ENCODE measurements at regions not wholly inside any gene's neighbourhood (a gene's known extent, or its start where the extent isn't known, plus 50 kb on each side); places are given as distances from the start of the nearest gene placed in this dataset.

- TF ChIP-seq BACH1 (IDR thresholded peaks at IDR 0.05; ENCODE audit: low read length) (no peak), SUZ12 (IDR thresholded peaks at IDR 0.05; ENCODE audit: low read length) (no peak), CHD1 (IDR thresholded peaks at IDR 0.05; ENCODE audit: low read depth, low read length) (no peak), USF2 (IDR thresholded peaks at IDR 0.05; ENCODE audit: low read length) (no peak), HDAC2 (IDR thresholded peaks at IDR 0.05; ENCODE audit: borderline replicate concordance in 1 of 2, low read depth in 2 of 2, low read length in 2 of 2) (no peak), TBP (IDR thresholded peaks at IDR 0.05; ENCODE audit: low read depth, low read length) (no peak), ATF2 (IDR thresholded peaks at IDR 0.05; ENCODE audit: low read length) (no peak), TAF1 (IDR thresholded peaks at IDR 0.05; ENCODE audit: low read depth, low read length) (no peak), CREB1 (IDR thresholded peaks at IDR 0.05) (no peak), RAD21 (IDR thresholded peaks at IDR 0.05 in 1 of 2, conservative IDR thresholded peaks at IDR 0.05 in 1 of 2; ENCODE audit: low read depth in 2 of 2, low read length in 2 of 2) (no peak), POLR2A (IDR thresholded peaks at IDR 0.05; ENCODE audit: control extremely low read depth in 1 of 2, low read depth in 2 of 2, low read length in 2 of 2) (no peak)
Measured at GRCh38 chr4:147192679-147193078, 247.0 kb upstream of the TTC29 start (continued).
